ENCODE measurements at regions not wholly inside any gene's neighbourhood (a gene's known extent, or its start where the extent isn't known, plus 50 kb on each side); places are given as distances from the start of the nearest gene placed in this dataset.

- Histone ChIP-seq H3K4me1 (no peaks in the 10 kb centered on the region), H3K9me3 (no peaks in the 10 kb centered on the region), H3K36me3 (no peaks in the 10 kb centered on the region), H3K27ac (no peak overlapping the region), H3K4me3 (no peak overlapping the region), H3K27me3 (no peaks in the 10 kb centered on the region)
- TF ChIP-seq POLR2A (IDR thresholded peaks at IDR 0.05): no peak
- TF ChIP-seq CTCF (IDR thresholded peaks at IDR 0.05): no peak
- no peak for TF ChIP-seq EP300 (IDR thresholded peaks at IDR 0.05)
- no peak for TF ChIP-seq POLR2AphosphoS5 (IDR thresholded peaks at IDR 0.05)
- WGBS, 5 donors: 35 to 71% (median 48%) methylated on average over 2 of the region's 2 CpGs
- no peak for DNase-seq
- intact Hi-C loops (cut with DNase I; ENCODE audit: low total_unique reads): no loop called here
These were observed 535.7 kb downstream of the PPP4R3C start for GRCh38 chrX:26927419-26927818.

- no peaks in the 10 kb centered on the region for H3K4me1 ChIP-seq
These were observed 538.1 kb downstream of the PPP4R3C start for GRCh38 chrX:26925088-26925487.

GRCh38 chrX:26922278-26922677 lies 540.9 kb downstream of the PPP4R3C start:
- Histone ChIP-seq H3K27me3 (no peaks in the 10 kb centered on the region), H3K4me1 (no peaks in the 10 kb centered on the region), H3K9me3 (no peaks in the 10 kb centered on the region), H3K27ac (no peak overlapping the region), H3K4me3 (no peak overlapping the region), H3K36me3 (no peaks in the 10 kb centered on the region)
- intact Hi-C loops (cut with DNase I; ENCODE audit: low total_unique reads): no loop called here
- 62 to 85% (median 78%) methylated on average over 3 of the region's 3 CpGs for WGBS, 5 donors
- TF ChIP-seq CTCF (IDR thresholded peaks at IDR 0.05) (no peak), EP300 (IDR thresholded peaks at IDR 0.05) (no peak), POLR2AphosphoS5 (IDR thresholded peaks at IDR 0.05) (no peak), POLR2A (IDR thresholded peaks at IDR 0.05) (no peak)
- no peak for DNase-seq

More at GRCh38 chrX:26925088-26925487, 538.1 kb downstream of the PPP4R3C start:
- intact Hi-C loops (cut with DNase I; ENCODE audit: low total_unique reads): no loop called here
- Histone ChIP-seq H3K4me3 (no peak overlapping the region), H3K9me3 (no peaks in the 10 kb centered on the region), H3K36me3 (no peaks in the 10 kb centered on the region), H3K27me3 (no peaks in the 10 kb centered on the region), H3K27ac (no peak overlapping the region)
- DNase-seq: no peak
- TF ChIP-seq POLR2A (IDR thresholded peaks at IDR 0.05): no peak
- TF ChIP-seq CTCF (IDR thresholded peaks at IDR 0.05): no peak
- no peak for TF ChIP-seq EP300 (IDR thresholded peaks at IDR 0.05)
- TF ChIP-seq POLR2AphosphoS5 (IDR thresholded peaks at IDR 0.05): no peak

DNA sequence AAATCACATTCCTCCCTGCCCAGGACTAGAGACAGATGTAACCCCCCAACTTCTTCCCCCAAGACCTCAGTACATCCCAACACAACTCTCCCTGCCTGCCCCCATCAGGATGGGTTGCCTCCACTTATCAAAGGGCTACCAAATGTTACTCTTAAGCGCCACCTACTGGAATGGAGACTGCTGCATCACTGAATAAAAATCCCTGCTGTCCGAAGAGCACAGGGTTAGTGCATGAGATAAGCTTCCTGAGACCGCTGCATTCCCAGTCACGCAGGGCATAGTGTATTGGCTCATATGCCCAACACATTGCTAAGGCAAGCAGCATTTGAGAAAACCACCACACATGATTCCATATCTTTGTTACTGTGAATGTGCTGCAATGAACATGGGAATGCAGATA lies 544.5 kb downstream of the PPP4R3C start:
- Histone ChIP-seq H3K9me3 (no peaks in the 10 kb centered on the region), H3K4me3 (no peak overlapping the region), H3K27ac (no peak overlapping the region), H3K36me3 (no peaks in the 10 kb centered on the region), H3K27me3 (no peaks in the 10 kb centered on the region), H3K4me1 (no peaks in the 10 kb centered on the region)
- 24 to 52% (median 34%) methylated on average over 3 to 4 of the region's 4 CpGs for WGBS, 5 donors
- peak in 1 of 2 donors; percentile 5 for DNase-seq
- TF ChIP-seq CTCF (IDR thresholded peaks at IDR 0.05) (no peak), POLR2A (IDR thresholded peaks at IDR 0.05) (no peak), EP300 (IDR thresholded peaks at IDR 0.05) (no peak), POLR2AphosphoS5 (IDR thresholded peaks at IDR 0.05) (no peak)
- intact Hi-C loops (cut with DNase I; ENCODE audit: low total_unique reads): no loop called here
